ENCODE measurements at regions not wholly inside any gene's neighbourhood (a gene's known extent, or its start where the extent isn't known, plus 50 kb on each side); places are given as distances from the start of the nearest gene placed in this dataset.

DNA sequence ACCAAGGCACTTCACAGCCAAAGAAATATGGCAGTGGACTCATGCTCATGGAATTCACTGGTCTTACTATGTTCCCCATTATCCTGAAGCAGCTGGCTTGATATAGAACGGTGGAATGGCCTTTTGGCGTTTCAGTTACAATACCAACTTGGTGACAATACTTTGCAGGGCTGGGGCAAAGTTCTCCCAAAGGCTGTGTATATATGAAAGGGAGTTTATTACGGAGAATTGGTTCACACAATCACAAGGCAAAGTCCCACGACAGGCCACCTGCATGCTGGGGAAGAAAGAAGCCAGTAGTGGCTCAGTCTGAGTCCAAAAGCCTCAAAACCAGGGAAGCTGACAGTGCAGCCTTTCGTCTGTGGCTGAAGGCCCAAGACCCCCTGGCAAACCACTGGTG, 50.8 kb upstream of the SMARCAD1 start:
- no peak for DNase-seq (ENCODE audit: extremely low spot score)
- POLR2A ChIA-PET: no interaction called here
- CTCF ChIA-PET: no interaction called here
- TF ChIP-seq, protein P1, sequence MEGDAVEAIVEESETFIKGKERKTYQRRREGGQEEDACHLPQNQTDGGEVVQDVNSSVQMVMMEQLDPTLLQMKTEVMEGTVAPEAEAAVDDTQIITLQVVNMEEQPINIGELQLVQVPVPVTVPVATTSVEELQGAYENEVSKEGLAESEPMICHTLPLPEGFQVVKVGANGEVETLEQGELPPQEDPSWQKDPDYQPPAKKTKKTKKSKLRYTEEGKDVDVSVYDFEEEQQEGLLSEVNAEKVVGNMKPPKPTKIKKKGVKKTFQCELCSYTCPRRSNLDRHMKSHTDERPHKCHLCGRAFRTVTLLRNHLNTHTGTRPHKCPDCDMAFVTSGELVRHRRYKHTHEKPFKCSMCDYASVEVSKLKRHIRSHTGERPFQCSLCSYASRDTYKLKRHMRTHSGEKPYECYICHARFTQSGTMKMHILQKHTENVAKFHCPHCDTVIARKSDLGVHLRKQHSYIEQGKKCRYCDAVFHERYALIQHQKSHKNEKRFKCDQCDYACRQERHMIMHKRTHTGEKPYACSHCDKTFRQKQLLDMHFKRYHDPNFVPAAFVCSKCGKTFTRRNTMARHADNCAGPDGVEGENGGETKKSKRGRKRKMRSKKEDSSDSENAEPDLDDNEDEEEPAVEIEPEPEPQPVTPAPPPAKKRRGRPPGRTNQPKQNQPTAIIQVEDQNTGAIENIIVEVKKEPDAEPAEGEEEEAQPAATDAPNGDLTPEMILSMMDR (IDR thresholded peaks at IDR 0.05; ENCODE audit: control extremely low read depth, extremely low read depth, low read depth, missing control alignments): no peak

All from GM10248 (cell line).